ENCODE measurements at regions not wholly inside any gene's neighbourhood (a gene's known extent, or its start where the extent isn't known, plus 50 kb on each side); places are given as distances from the start of the nearest gene placed in this dataset.

DNA sequence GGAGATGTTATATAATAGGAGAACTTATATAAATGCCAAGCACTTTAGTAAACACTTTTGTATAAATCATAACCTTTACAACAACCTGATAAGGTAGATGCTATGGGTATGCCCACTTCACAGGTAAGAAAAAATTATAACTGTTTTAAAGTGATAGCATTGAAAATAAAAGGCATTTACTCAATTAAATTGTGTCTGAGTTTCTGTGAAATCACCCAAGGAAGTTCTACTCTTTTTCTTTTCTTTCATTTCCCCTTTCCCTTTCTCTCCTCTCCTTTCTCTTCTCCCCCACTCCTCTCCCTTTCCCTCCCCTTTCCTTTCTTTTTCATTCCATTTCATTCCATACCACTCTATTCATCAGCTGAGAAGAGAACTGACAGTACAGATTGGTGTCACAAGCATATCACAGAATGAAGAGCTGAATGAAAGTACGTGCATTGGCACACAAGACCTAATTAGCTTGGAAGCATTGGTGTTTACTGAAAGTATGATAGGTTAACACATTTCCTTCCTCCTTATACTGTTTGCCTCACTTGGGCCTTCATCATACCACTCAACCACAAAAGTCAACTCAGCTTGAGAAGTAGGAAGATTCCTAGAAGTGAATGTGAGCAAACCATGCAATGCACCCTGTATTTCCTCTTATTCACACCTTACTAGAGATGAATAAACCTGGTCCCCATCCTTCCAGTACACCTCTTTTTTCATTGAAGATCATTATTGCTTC is 117.9 kb upstream of the AGR3 start:
- no peak overlapping the region for H3K27ac ChIP-seq
- intact Hi-C loops (cut with DNase I) = no loop called here
- TF ChIP-seq CTCF (IDR thresholded peaks at IDR 0.05) (no peak), POLR2A (IDR thresholded peaks at IDR 0.05) (no peak)
- H3K27me3 ChIP-seq = no peaks in the 10 kb centered on the region
- H3K9me3 ChIP-seq (replicated peaks in 1 of 3) = no peaks in the 10 kb centered on the region
- WGBS, 4 donors = 74 to 88% (median 79%) methylated on average over 1 of the region's 1 CpG
- no peak for DNase-seq
- H3K4me1 ChIP-seq (replicated peaks in 1 of 2) = no peaks in the 10 kb centered on the region
- no peaks in the 10 kb centered on the region for H3K36me3 ChIP-seq (replicated peaks in 1 of 2)
- no peak overlapping the region for H3K4me3 ChIP-seq

DNA sequence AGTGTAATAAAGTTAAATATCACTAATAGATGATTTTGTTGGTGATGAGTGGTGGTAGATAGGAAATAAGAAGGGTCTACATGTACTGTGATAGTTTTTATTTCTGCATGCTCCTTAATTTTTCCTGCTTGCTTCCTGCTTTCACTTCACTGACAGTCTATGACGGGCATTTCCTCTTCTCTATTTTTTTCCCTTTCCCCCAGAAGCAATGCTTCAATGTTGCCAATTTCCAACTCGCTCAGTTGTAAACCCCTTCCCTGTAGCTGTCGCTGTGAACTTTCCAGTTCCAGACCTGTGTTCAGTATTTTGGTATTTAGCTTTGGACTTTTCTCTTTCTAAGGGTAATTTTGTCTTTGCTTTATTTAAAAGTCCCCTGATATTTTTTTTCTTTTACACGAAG is 123.5 kb upstream of the AGR3 start:
- no peak overlapping the region for H3K4me3 ChIP-seq
- H3K36me3 ChIP-seq (replicated peaks in 1 of 2) = no peaks in the 10 kb centered on the region
- no peak for DNase-seq
- H3K4me1 ChIP-seq (replicated peaks in 1 of 2) = no peaks in the 10 kb centered on the region
- WGBS, 4 donors = 61 to 74% (median 68%) methylated on average over 4 of the region's 4 CpGs
- H3K9me3 ChIP-seq (replicated peaks in 1 of 3) = no peaks in the 10 kb centered on the region
- intact Hi-C loops (cut with DNase I) = no loop called here
- no peaks in the 10 kb centered on the region for H3K27me3 ChIP-seq
- H3K27ac ChIP-seq = no peak overlapping the region
- TF ChIP-seq POLR2A (IDR thresholded peaks at IDR 0.05) (no peak), CTCF (IDR thresholded peaks at IDR 0.05) (no peak)

GRCh38 chr7:17007841-17008240 is 126.1 kb upstream of the AGR3 start:
- 90 to 98% (median 95%) methylated on average over 2 of the region's 2 CpGs for whole genome bisulfite sequencing, 4 donors
- Histone ChIP-seq H3K4me3 (no peak overlapping the region), H3K27ac (no peak overlapping the region), H3K27me3 (no peaks in the 10 kb centered on the region), H3K36me3 (replicated peaks in 1 of 2) (no peaks in the 10 kb centered on the region), H3K9me3 (replicated peaks in 1 of 3) (no peaks in the 10 kb centered on the region), H3K4me1 (replicated peaks in 1 of 2) (no peaks in the 10 kb centered on the region)
- TF ChIP-seq CTCF (IDR thresholded peaks at IDR 0.05) (no peak), POLR2A (IDR thresholded peaks at IDR 0.05) (no peak)
- intact Hi-C loops (cut with DNase I) = no loop called here
- no peak for DNase-seq

DNA sequence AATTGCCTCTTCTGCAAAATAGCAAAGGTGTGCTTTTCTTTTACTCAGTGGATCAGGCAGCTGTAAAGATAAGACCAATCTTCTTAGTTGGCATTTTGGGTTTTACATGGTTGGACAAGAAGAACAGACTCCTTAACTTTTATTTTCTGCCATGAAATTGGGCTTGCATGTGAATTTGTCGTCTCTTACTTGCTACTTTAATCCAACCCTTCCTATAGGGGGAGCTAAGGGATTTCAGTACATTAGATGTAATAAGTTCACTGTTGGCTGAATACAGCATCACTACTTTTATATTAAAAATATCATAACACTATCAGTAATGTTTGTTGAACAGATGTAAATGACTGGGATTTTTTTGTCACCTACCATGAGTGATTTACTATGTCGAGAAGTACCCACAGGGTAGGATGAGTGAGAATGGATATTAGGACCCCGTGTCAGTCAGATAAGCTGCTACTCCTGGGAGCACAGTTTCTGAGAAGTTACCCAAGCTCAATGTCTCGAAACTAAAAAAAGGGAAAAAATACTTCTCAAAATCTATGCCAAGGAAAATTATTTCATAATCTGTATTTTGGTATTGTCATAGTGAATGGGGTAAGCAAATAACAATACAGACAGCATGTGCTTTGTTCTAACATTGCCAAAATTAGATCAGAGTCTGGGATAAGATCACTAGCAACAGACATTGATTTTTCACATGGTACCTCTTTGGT is 127.4 kb upstream of the AGR3 start:
- Histone ChIP-seq H3K36me3 (replicated peaks in 1 of 2) (no peaks in the 10 kb centered on the region), H3K27me3 (no peaks in the 10 kb centered on the region), H3K27ac (peak overlapping the region in 2 of 5 donors; percentile 12 to 14), H3K9me3 (replicated peaks in 1 of 3) (no peaks in the 10 kb centered on the region), H3K4me1 (replicated peaks in 1 of 2) (no peaks in the 10 kb centered on the region), H3K4me3 (no peak overlapping the region)
- 58 to 67% (median 66%) methylated on average over 4 of the region's 4 CpGs for WGBS, 4 donors
- no peak for DNase-seq
- intact Hi-C loops (cut with DNase I) = no loop called here
- TF ChIP-seq CTCF (IDR thresholded peaks at IDR 0.05) (peak in 5 of 6 experiments; percentile 18 to 53 (median 45)), POLR2A (IDR thresholded peaks at IDR 0.05) (no peak)

All from adrenal gland (tissue), 9 donors.